BE2C (cell line): ENCODE measurements at regions not wholly inside any gene's neighbourhood (a gene's known extent, or its start where the extent isn't known, plus 50 kb on each side); places are given as distances from the start of the nearest gene placed in this dataset.

Source experiments
- DNase-seq: peaks from one replicate; pipeline ENCODE4 v3.0.0-alpha.2; 2020
- H3K27me3 ChIP-seq: fragments of 250-450 bp; sonication (Bioruptor Pico); 2 replicates; pipeline ENCODE4 v1.5.1; 2020; ENCODE audit warnings: mild to moderate bottlenecking
- H3K36me3 ChIP-seq: fragments of 250-450 bp; sonication (Bioruptor Pico); 2 replicates; pipeline ENCODE4 v1.5.1; 2020; ENCODE audit warnings: mild to moderate bottlenecking
- H3K4me1 ChIP-seq: fragments of 250-450 bp; sonication (Bioruptor Pico); 2 replicates; pipeline ENCODE4 v1.5.1; 2020
- H3K4me3 ChIP-seq: 2 replicates; pipeline ENCODE4 v1.5.1; 2011; ENCODE audit warnings: low read depth, low read length
- H3K9me3 ChIP-seq: fragments of 250-450 bp; sonication (Bioruptor Pico); 2 replicates; pipeline ENCODE4 v1.5.1; 2020
- TF ChIP-seq, protein P1 (sequence below): IDR thresholded peaks from 2 replicates; pipeline ENCODE4 v1.5.1; 2012; ENCODE audit warnings: mild to moderate bottlenecking, low read depth, low read length

DNA sequence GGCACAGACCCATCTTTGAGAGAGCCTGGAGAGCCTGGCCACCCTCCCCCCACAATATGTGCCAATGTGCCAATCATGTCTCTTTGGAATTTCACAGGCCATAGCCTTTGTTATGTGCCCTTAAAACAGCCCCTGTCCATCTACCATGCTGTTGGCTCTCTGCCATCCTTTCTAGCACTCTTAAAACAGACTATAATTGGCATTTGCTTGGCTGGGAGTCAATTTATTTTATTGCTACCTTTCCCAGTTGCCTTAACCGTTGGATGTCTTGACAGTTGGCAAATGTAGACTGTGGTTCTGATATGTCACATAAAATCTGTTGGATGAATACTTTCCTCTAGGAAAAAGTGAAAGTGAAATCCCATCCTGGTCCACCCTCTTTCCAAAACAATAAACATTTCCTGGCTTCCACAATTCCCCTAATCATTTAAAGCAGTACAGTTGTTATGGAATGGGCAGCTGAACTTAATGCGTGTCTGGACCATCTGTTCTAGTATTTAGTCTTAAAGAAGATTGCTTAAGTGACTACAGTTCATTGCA, 394.0 kb downstream of the KCNJ2 start:
- DNase-seq = no peak
- TF ChIP-seq, protein P1, sequence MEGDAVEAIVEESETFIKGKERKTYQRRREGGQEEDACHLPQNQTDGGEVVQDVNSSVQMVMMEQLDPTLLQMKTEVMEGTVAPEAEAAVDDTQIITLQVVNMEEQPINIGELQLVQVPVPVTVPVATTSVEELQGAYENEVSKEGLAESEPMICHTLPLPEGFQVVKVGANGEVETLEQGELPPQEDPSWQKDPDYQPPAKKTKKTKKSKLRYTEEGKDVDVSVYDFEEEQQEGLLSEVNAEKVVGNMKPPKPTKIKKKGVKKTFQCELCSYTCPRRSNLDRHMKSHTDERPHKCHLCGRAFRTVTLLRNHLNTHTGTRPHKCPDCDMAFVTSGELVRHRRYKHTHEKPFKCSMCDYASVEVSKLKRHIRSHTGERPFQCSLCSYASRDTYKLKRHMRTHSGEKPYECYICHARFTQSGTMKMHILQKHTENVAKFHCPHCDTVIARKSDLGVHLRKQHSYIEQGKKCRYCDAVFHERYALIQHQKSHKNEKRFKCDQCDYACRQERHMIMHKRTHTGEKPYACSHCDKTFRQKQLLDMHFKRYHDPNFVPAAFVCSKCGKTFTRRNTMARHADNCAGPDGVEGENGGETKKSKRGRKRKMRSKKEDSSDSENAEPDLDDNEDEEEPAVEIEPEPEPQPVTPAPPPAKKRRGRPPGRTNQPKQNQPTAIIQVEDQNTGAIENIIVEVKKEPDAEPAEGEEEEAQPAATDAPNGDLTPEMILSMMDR = no peak
- H3K4me3 ChIP-seq = no peak overlapping the region

DNA sequence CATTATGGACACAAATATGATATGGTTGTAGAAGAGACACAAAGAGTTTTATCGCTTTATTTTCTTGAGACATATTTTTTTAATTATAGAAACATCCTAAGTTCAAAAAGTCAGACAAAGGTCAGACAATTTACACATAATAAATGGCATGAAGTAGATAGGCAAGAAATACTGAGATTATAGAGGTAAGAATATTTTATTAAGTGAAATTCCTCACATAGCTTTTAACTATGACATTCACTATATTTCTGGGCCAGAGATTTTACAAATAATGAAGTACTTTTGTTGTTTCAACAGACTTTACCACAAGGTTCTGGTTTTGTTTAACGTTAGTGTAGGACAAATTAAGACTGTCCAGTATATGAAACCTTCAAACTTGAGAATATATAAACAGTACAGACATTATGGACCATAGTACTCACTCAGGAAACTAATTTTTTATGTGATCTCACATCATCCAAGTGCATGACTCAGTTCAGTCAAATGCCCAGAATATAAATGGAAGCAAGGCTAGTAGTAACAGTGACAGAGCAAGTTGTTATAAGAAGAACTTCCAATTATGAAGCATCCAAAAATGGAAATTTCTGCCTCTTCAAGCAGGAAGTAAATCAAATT, 394.8 kb downstream of the KCNJ2 start:
- H3K4me3 ChIP-seq = no peak overlapping the region
- no peaks in the 10 kb centered on the region for H3K4me1 ChIP-seq
- no peak for DNase-seq
- H3K36me3 ChIP-seq = no peaks in the 10 kb centered on the region
- H3K27me3 ChIP-seq = peaks cover 9% of the 10 kb centered on the region
- TF ChIP-seq, protein P1 = no peak
- no peaks in the 10 kb centered on the region for H3K9me3 ChIP-seq

More for the DNA sequence above, 394.0 kb downstream of the KCNJ2 start:
- Histone ChIP-seq H3K4me1 (no peaks in the 10 kb centered on the region), H3K36me3 (no peaks in the 10 kb centered on the region), H3K27me3 (peaks cover 9% of the 10 kb centered on the region), H3K9me3 (no peaks in the 10 kb centered on the region)

DNA sequence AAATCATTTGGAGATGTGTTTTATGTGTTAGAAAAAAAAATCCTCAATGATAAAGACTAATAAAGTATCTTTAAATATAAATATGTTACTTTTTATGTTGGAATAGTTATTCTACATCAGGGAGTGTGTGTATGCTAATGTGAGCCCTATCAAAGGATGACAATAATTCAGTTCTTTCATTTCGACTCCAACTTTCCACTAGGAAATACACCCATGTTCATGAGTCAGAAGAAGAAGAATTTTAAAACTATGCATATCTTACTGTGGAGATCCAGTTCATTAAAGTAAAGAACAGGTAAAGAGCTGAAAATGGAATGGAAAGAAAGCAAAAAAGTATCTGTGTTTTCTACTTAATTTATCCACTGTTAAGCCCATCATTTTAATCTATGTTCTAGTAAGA, 399.8 kb downstream of the KCNJ2 start:
- no peak overlapping the region for H3K4me3 ChIP-seq
- TF ChIP-seq, protein P1 = no peak
- no peak for DNase-seq
- no peaks in the 10 kb centered on the region for H3K36me3 ChIP-seq
- no peaks in the 10 kb centered on the region for H3K4me1 ChIP-seq
- peaks cover 15% of the 10 kb centered on the region for H3K27me3 ChIP-seq
- H3K9me3 ChIP-seq = no peaks in the 10 kb centered on the region; the same call in 1 of the 2 replicates

DNA sequence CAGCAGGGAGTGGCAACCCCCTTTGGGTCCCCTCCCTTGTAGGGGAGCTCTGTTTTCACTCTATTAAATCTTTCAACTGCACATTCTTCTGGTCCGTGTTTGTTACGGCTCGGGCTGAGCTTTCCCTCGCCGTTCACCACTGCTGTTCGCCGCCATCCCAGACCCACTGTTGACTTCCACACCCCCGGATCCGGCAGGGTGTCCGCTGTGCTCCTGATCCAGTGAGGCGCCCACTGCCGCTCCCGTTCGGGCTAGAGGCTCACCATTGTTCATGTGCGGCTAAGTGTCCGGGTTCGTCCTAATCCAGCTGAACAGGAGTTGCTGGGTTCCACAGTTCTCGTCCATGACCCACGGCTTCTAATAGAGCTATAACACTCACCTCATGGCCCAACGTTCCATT, 408.1 kb downstream of the KCNJ2 start:
- Histone ChIP-seq H3K9me3 (peaks cover 2% of the 10 kb centered on the region; the same call in 1 of the 2 replicates), H3K4me3 (no peak overlapping the region), H3K36me3 (no peaks in the 10 kb centered on the region), H3K4me1 (no peaks in the 10 kb centered on the region), H3K27me3 (peaks cover 5% of the 10 kb centered on the region)
- no peak for DNase-seq
- TF ChIP-seq, protein P1 = no peak

DNA sequence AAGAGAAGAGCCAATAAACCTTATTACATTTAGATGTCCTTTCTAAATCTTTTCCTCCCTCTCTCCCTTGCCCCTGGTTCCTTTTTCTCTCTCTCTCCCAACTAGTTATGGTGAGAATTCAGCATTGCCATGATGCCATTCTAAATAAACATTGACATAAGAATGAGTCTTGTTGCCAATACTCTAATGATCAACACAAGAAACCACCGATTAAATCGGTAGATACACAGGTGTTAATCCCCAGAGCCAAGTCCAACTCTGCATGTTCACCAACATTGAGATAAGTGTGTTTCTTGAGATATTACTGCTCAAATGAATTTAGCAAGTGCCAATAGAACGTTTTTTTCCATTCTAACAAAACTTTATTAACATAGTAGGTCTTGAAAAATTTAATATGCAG, 412.1 kb downstream of the KCNJ2 start:
- Histone ChIP-seq H3K36me3 (no peaks in the 10 kb centered on the region), H3K4me1 (no peaks in the 10 kb centered on the region), H3K4me3 (no peak overlapping the region), H3K9me3 (0 out of 2 replicates have a peak, but pooled peaks cover 2% of the 10 kb centered on the region), H3K27me3 (no peaks in the 10 kb centered on the region)
- TF ChIP-seq, protein P1 = no peak
- no peak for DNase-seq

DNA sequence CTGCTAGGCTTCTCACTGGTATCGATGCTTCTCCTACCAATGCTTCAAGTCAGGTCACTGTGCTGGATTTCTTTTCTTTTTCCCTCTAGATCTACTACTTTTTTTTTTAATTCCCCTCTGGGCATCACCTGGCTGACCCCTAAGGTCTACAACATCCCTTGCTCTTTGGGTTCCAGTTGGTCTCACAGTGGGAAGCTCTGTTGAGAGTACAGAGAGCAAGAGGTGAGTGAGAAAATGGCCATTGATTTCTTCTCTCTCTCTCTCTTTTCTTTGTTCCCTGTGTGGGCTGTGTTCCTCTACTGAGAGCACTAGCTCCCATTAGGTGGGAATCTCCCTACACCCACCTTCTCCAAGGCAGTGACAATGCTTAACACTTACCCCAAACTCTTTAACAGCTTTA, 413.4 kb downstream of the KCNJ2 start:
- no peak for DNase-seq
- TF ChIP-seq, protein P1 = no peak
- Histone ChIP-seq H3K4me3 (no peak overlapping the region), H3K27me3 (no peaks in the 10 kb centered on the region), H3K36me3 (no peaks in the 10 kb centered on the region), H3K9me3 (0 out of 2 replicates have a peak, but pooled peaks cover 2% of the 10 kb centered on the region), H3K4me1 (no peaks in the 10 kb centered on the region)
